ENCODE measurements at regions not wholly inside any gene's neighbourhood (a gene's known extent, or its start where the extent isn't known, plus 50 kb on each side); places are given as distances from the start of the nearest gene placed in this dataset.
"Not testable (repeated sequence)": the region's sequence is repeated elsewhere in the genome, so short reads cannot be mapped to it uniquely, and the experiment has no call there.

- no peaks in the 10 kb centered on the region for H3K4me1 ChIP-seq (ENCODE audit: control insufficient read depth, insufficient read depth, low read length)
- H3K9me3 ChIP-seq (ENCODE audit: control insufficient read depth, insufficient read depth, low read length), result no peaks in the 10 kb centered on the region
- H3K27me3 ChIP-seq (ENCODE audit: control insufficient read depth, insufficient read depth, low read length), result no peaks in the 10 kb centered on the region
- no peaks in the 10 kb centered on the region for H3K36me3 ChIP-seq (ENCODE audit: control insufficient read depth, insufficient read depth, low read length)
- 100% methylated on average over 1 of the region's 5 CpGs for WGBS (ENCODE audit: insufficient coverage, insufficient read length)
- DNase-seq (ENCODE audit: low read depth, low spot score), result no peak
- H3K4me3 ChIP-seq (ENCODE audit: low read length), result no peak overlapping the region
- H3K27ac ChIP-seq (ENCODE audit: low read length), result no peak overlapping the region
Measured at GRCh38 chr4:170700064-170700463, 610.3 kb upstream of the AADAT start.

- DNase-seq (ENCODE audit: low read depth, low spot score), result no peak
- no peaks in the 10 kb centered on the region for H3K4me1 ChIP-seq (ENCODE audit: control insufficient read depth, insufficient read depth, low read length)
- no peaks in the 10 kb centered on the region for H3K27me3 ChIP-seq (ENCODE audit: control insufficient read depth, insufficient read depth, low read length)
- H3K4me3 ChIP-seq (ENCODE audit: low read length), result no peak overlapping the region
- no CpG with 5 or more reads among the region's 1 CpG for WGBS (ENCODE audit: insufficient coverage, insufficient read length)
- H3K36me3 ChIP-seq (ENCODE audit: control insufficient read depth, insufficient read depth, low read length), result no peaks in the 10 kb centered on the region
- no peaks in the 10 kb centered on the region for H3K9me3 ChIP-seq (ENCODE audit: control insufficient read depth, insufficient read depth, low read length)
- H3K27ac ChIP-seq (ENCODE audit: low read length), result no peak overlapping the region
Measured at GRCh38 chr4:170698334-170698733, 608.6 kb upstream of the AADAT start.

GRCh38 chr4:170697845-170698244 lies 608.1 kb upstream of the AADAT start:
- Histone ChIP-seq H3K4me1 (ENCODE audit: control insufficient read depth, insufficient read depth, low read length) (no peaks in the 10 kb centered on the region), H3K27me3 (ENCODE audit: control insufficient read depth, insufficient read depth, low read length) (no peaks in the 10 kb centered on the region), H3K36me3 (ENCODE audit: control insufficient read depth, insufficient read depth, low read length) (no peaks in the 10 kb centered on the region), H3K4me3 (ENCODE audit: low read length) (no peak overlapping the region), H3K9me3 (ENCODE audit: control insufficient read depth, insufficient read depth, low read length) (no peaks in the 10 kb centered on the region), H3K27ac (ENCODE audit: low read length) (no peak overlapping the region)
- no CpG with 5 or more reads among the region's 2 CpGs for WGBS (ENCODE audit: insufficient coverage, insufficient read length)
- DNase-seq (ENCODE audit: low read depth, low spot score), result no peak

GRCh38 chr4:170697045-170697444 lies 607.3 kb upstream of the AADAT start:
- H3K36me3 ChIP-seq (ENCODE audit: control insufficient read depth, insufficient read depth, low read length), result no peaks in the 10 kb centered on the region
- no peaks in the 10 kb centered on the region for H3K4me1 ChIP-seq (ENCODE audit: control insufficient read depth, insufficient read depth, low read length)
- no peak overlapping the region for H3K4me3 ChIP-seq (ENCODE audit: low read length)
- no peak for DNase-seq (ENCODE audit: low read depth, low spot score)
- H3K27me3 ChIP-seq (ENCODE audit: control insufficient read depth, insufficient read depth, low read length), result no peaks in the 10 kb centered on the region
- no peaks in the 10 kb centered on the region for H3K9me3 ChIP-seq (ENCODE audit: control insufficient read depth, insufficient read depth, low read length)
- H3K27ac ChIP-seq (ENCODE audit: low read length), result no peak overlapping the region

GRCh38 chr4:170691168-170691567 lies 601.4 kb upstream of the AADAT start:
- Histone ChIP-seq H3K9me3 (ENCODE audit: control insufficient read depth, insufficient read depth, low read length) (no peaks in the 10 kb centered on the region), H3K27ac (ENCODE audit: low read length) (no peak overlapping the region), H3K36me3 (ENCODE audit: control insufficient read depth, insufficient read depth, low read length) (no peaks in the 10 kb centered on the region), H3K4me3 (ENCODE audit: low read length) (no peak overlapping the region), H3K4me1 (ENCODE audit: control insufficient read depth, insufficient read depth, low read length) (no peaks in the 10 kb centered on the region), H3K27me3 (ENCODE audit: control insufficient read depth, insufficient read depth, low read length) (no peaks in the 10 kb centered on the region)
- DNase-seq (ENCODE audit: low read depth, low spot score), result no peak

GRCh38 chr4:170687751-170688150 lies 598.0 kb upstream of the AADAT start:
- no peaks in the 10 kb centered on the region for H3K4me1 ChIP-seq (ENCODE audit: control insufficient read depth, insufficient read depth, low read length)
- DNase-seq (ENCODE audit: low read depth, low spot score), result no peak
- H3K27me3 ChIP-seq (ENCODE audit: control insufficient read depth, insufficient read depth, low read length), result no peaks in the 10 kb centered on the region
- H3K27ac ChIP-seq (ENCODE audit: low read length), result no peak overlapping the region
- no CpG with 5 or more reads among the region's 6 CpGs for WGBS (ENCODE audit: insufficient coverage, insufficient read length)
- no peaks in the 10 kb centered on the region for H3K9me3 ChIP-seq (ENCODE audit: control insufficient read depth, insufficient read depth, low read length)
- H3K36me3 ChIP-seq (ENCODE audit: control insufficient read depth, insufficient read depth, low read length), result no peaks in the 10 kb centered on the region
- no peak overlapping the region for H3K4me3 ChIP-seq (ENCODE audit: low read length)

- peak; percentile 13 for DNase-seq (ENCODE audit: low read depth, low spot score)
- not testable (repeated sequence) for H3K27me3 ChIP-seq (ENCODE audit: control insufficient read depth, insufficient read depth, low read length); H3K4me1 ChIP-seq (ENCODE audit: control insufficient read depth, insufficient read depth, low read length); H3K4me3 ChIP-seq (ENCODE audit: low read length); H3K27ac ChIP-seq (ENCODE audit: low read length); H3K9me3 ChIP-seq (ENCODE audit: control insufficient read depth, insufficient read depth, low read length); H3K36me3 ChIP-seq (ENCODE audit: control insufficient read depth, insufficient read depth, low read length)
- WGBS (ENCODE audit: insufficient coverage, insufficient read length), result 100% methylated on average over 2 of the region's 4 CpGs
Measured at GRCh38 chr4:170685701-170686100, 595.9 kb upstream of the AADAT start.

GRCh38 chr4:170682558-170683294 lies 593.0 kb upstream of the AADAT start:
- Histone ChIP-seq H3K9me3 (ENCODE audit: control insufficient read depth, insufficient read depth, low read length) (no peaks in the 10 kb centered on the region), H3K27ac (ENCODE audit: low read length) (no peak overlapping the region), H3K4me3 (ENCODE audit: low read length) (no peak overlapping the region), H3K27me3 (ENCODE audit: control insufficient read depth, insufficient read depth, low read length) (no peaks in the 10 kb centered on the region), H3K36me3 (ENCODE audit: control insufficient read depth, insufficient read depth, low read length) (no peaks in the 10 kb centered on the region), H3K4me1 (ENCODE audit: control insufficient read depth, insufficient read depth, low read length) (no peaks in the 10 kb centered on the region)
- DNase-seq (ENCODE audit: low read depth, low spot score), result no peak
- WGBS (ENCODE audit: insufficient coverage, insufficient read length), result no CpG with 5 or more reads among the region's 5 CpGs

GRCh38 chr4:170682087-170682486 lies 592.3 kb upstream of the AADAT start:
- H3K4me3 ChIP-seq (ENCODE audit: low read length); DNase-seq (ENCODE audit: low read depth, low spot score); H3K36me3 ChIP-seq (ENCODE audit: control insufficient read depth, insufficient read depth, low read length); H3K27me3 ChIP-seq (ENCODE audit: control insufficient read depth, insufficient read depth, low read length); H3K27ac ChIP-seq (ENCODE audit: low read length); H3K9me3 ChIP-seq (ENCODE audit: control insufficient read depth, insufficient read depth, low read length); H3K4me1 ChIP-seq (ENCODE audit: control insufficient read depth, insufficient read depth, low read length): not testable (repeated sequence)
- WGBS (ENCODE audit: insufficient coverage, insufficient read length), result no CpG with 5 or more reads among the region's 5 CpGs

- Histone ChIP-seq H3K9me3 (ENCODE audit: control insufficient read depth, insufficient read depth, low read length) (no peaks in the 10 kb centered on the region), H3K4me1 (ENCODE audit: control insufficient read depth, insufficient read depth, low read length) (no peaks in the 10 kb centered on the region), H3K27ac (ENCODE audit: low read length) (no peak overlapping the region), H3K36me3 (ENCODE audit: control insufficient read depth, insufficient read depth, low read length) (no peaks in the 10 kb centered on the region), H3K27me3 (ENCODE audit: control insufficient read depth, insufficient read depth, low read length) (no peaks in the 10 kb centered on the region), H3K4me3 (ENCODE audit: low read length) (no peak overlapping the region)
- no peak for DNase-seq (ENCODE audit: low read depth, low spot score)
- WGBS (ENCODE audit: insufficient coverage, insufficient read length), result no CpG with 5 or more reads among the region's 2 CpGs
Measured at GRCh38 chr4:170675568-170676262, 586.0 kb upstream of the AADAT start.

GRCh38 chr4:170674176-170674575 lies 584.4 kb upstream of the AADAT start:
- Histone ChIP-seq H3K9me3 (ENCODE audit: control insufficient read depth, insufficient read depth, low read length) (no peaks in the 10 kb centered on the region), H3K4me1 (ENCODE audit: control insufficient read depth, insufficient read depth, low read length) (no peaks in the 10 kb centered on the region), H3K27ac (ENCODE audit: low read length) (no peak overlapping the region), H3K36me3 (ENCODE audit: control insufficient read depth, insufficient read depth, low read length) (no peaks in the 10 kb centered on the region), H3K4me3 (ENCODE audit: low read length) (no peak overlapping the region), H3K27me3 (ENCODE audit: control insufficient read depth, insufficient read depth, low read length) (no peaks in the 10 kb centered on the region)
- DNase-seq (ENCODE audit: low read depth, low spot score), result no peak
- WGBS (ENCODE audit: insufficient coverage, insufficient read length), result no CpG with 5 or more reads among the region's 1 CpG

Measured in iPS DF 6.9 (cell line).